ENCODE measurements at regions not wholly inside any gene's neighbourhood (a gene's known extent, or its start where the extent isn't known, plus 50 kb on each side); places are given as distances from the start of the nearest gene placed in this dataset.
A peak's percentile ranks its signal among the peaks of the same experiment; 100 is the strongest.

DNA sequence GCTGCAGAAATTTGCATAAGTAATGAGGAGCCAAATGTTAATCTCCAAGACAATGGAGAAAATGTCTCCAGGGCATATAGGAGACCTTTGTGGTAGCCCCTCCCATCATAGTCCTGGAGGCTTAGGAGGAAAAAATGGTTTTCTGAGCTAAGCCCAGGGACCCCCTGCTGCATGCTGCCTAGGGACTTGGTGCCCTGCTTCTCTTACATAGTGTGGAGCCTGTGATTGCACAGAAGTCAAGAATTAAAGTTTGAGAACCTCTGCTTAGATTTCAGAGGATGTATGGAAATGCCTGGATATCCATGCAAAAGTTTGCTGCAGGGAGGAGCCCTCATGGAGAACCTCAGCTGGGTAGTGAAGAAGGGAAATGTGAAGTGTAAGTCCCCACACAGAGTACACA lies 379.4 kb upstream of the TACR3 start:
- TF ChIP-seq, protein P1, sequence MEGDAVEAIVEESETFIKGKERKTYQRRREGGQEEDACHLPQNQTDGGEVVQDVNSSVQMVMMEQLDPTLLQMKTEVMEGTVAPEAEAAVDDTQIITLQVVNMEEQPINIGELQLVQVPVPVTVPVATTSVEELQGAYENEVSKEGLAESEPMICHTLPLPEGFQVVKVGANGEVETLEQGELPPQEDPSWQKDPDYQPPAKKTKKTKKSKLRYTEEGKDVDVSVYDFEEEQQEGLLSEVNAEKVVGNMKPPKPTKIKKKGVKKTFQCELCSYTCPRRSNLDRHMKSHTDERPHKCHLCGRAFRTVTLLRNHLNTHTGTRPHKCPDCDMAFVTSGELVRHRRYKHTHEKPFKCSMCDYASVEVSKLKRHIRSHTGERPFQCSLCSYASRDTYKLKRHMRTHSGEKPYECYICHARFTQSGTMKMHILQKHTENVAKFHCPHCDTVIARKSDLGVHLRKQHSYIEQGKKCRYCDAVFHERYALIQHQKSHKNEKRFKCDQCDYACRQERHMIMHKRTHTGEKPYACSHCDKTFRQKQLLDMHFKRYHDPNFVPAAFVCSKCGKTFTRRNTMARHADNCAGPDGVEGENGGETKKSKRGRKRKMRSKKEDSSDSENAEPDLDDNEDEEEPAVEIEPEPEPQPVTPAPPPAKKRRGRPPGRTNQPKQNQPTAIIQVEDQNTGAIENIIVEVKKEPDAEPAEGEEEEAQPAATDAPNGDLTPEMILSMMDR (IDR thresholded peaks at IDR 0.05) = no peak
- no peak for ATAC-seq (ENCODE audit: insufficient number of reproducible peaks, low FRiP score, low read depth)
- H3K4me1 ChIP-seq (ENCODE audit: control insufficient read depth in 1 of 2, low read depth in 2 of 2) = no peaks in the 10 kb centered on the region
- no peak overlapping the region for H3K4me3 ChIP-seq
- no peak overlapping the region for H3K27ac ChIP-seq
- no peaks in the 10 kb centered on the region for H3K36me3 ChIP-seq
- H3K27me3 ChIP-seq (replicated peaks; ENCODE audit: insufficient read depth) = no peaks in the 10 kb centered on the region
- no peak for DNase-seq (ENCODE audit: low spot score)
- no peaks in the 10 kb centered on the region for H3K9me3 ChIP-seq

DNA sequence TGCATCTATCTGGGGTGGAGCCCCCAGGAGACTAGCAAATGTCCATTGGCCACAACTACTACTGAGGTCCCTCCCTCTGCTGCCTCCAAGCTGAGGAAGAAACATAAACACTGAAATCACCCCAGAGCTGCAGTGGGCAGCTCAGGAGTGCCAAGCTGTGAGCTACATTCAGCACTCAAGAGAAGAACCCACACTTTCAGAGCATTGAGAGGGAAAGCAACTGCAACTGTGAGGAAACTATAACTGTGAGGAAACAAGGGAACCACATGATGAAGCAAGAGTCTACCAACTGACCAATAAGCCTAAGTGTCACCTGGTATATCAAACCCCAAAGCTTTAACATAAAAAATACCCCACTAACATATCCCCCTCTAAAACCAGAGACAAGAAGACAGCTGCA lies 373.5 kb upstream of the TACR3 start:
- Histone ChIP-seq H3K4me1 (ENCODE audit: control insufficient read depth in 1 of 2, low read depth in 2 of 2) (no peaks in the 10 kb centered on the region), H3K27ac (no peak overlapping the region), H3K9me3 (no peaks in the 10 kb centered on the region), H3K4me3 (no peak overlapping the region), H3K36me3 (no peaks in the 10 kb centered on the region), H3K27me3 (replicated peaks; ENCODE audit: insufficient read depth) (no peaks in the 10 kb centered on the region)
- ATAC-seq (ENCODE audit: insufficient number of reproducible peaks, low FRiP score, low read depth) (no peak), DNase-seq (ENCODE audit: low spot score) (no peak)
- TF ChIP-seq, protein P1 (IDR thresholded peaks at IDR 0.05) = no peak

DNA sequence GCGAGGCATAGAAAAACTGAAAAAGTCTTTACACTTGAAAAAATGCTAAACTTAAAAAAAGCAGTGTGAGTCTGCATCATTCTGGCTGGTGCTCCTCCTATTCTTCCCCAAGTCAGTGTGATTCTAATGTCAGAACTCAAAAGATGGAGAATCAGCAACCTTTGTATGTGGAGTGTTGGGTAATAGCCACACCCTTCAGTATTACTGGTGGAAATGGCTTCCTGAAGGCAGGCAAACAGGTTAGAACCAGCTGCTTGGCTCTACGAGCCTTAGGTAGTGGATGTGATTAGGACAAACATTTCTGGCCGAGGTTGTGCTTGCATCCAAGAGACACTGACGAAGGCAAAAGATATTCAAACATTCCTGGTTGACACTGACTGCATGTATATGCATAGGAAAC lies 353.4 kb upstream of the TACR3 start:
- no peaks in the 10 kb centered on the region for H3K9me3 ChIP-seq
- H3K4me1 ChIP-seq (ENCODE audit: control insufficient read depth in 1 of 2, low read depth in 2 of 2) = no peaks in the 10 kb centered on the region
- no peaks in the 10 kb centered on the region for H3K36me3 ChIP-seq
- ATAC-seq (ENCODE audit: insufficient number of reproducible peaks, low FRiP score, low read depth) (no peak), DNase-seq (ENCODE audit: low spot score) (no peak)
- H3K4me3 ChIP-seq = no peak overlapping the region
- TF ChIP-seq, protein P1 (IDR thresholded peaks at IDR 0.05) = no peak
- H3K27ac ChIP-seq = no peak overlapping the region
- H3K27me3 ChIP-seq (replicated peaks; ENCODE audit: insufficient read depth) = no peaks in the 10 kb centered on the region

DNA sequence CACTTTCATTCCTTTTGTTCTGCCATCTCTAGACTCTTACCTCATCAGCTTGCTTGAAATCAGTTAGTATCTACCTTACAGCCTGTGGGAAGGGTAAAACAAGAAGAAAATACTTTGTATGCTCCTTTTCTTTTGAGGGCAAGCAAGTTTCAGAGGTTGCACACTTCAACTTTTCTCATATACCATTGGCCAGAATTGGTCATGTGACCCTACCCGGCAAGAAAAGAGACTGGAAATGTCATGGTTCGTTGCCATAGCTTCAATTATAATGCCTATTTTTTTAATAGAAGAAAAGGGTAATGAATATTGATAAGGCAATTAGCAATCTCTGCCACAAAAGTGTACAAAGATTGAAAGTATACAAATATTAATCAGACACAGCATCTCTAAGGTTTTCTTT lies 346.7 kb upstream of the TACR3 start:
- Histone ChIP-seq H3K36me3 (no peaks in the 10 kb centered on the region), H3K27ac (no peak overlapping the region), H3K4me1 (ENCODE audit: control insufficient read depth in 1 of 2, low read depth in 2 of 2) (no peaks in the 10 kb centered on the region), H3K9me3 (no peaks in the 10 kb centered on the region), H3K27me3 (replicated peaks; ENCODE audit: insufficient read depth) (no peaks in the 10 kb centered on the region), H3K4me3 (no peak overlapping the region)
- DNase-seq (ENCODE audit: low spot score) = no peak
- ATAC-seq (ENCODE audit: insufficient number of reproducible peaks, low FRiP score, low read depth) = no peak
- TF ChIP-seq, protein P1 (IDR thresholded peaks at IDR 0.05) = no peak

DNA sequence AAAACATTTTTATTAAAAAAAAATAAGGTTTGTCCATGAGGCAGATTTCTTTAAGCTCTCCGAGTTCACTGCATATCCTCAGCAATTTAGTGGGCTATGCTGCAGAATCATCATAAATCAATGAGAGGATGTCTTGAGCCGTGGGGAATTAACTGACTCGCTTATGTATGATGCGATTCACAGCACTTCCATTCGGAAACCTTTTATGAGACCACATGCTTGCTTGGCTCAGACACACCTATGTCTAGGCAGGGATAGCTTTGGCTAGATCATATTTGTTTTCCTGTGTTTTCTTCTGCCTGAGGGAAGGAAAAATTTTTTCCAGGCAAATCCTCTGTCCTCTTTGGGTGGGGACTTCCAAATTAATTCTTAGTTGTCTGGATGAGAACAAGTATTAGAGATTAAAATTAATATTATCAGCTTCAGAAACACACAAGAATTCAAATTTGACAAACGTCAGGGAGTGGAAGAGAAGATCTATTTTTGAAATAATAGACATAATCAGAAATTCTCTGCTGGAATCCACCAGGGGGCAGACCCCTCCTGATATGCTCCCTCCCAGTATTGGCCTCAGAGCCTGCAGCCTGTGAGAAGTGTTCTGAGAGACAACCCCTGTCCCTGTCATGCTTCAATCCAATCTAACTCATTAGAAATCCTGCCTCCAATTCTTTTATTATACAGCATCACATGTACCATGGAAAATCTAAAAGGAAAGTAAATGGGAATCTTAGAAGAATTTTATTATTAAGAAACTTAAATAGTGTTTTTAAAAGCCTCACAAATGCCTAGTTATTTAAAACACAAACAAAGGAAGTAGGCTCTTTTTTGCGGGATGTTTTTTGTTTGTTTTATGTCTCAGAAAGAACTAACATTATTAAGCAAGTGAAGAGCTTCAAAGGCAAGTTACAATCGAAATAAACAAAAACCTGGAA lies 345.1 kb upstream of the TACR3 start:
- Histone ChIP-seq H3K27me3 (replicated peaks; ENCODE audit: insufficient read depth) (no peaks in the 10 kb centered on the region), H3K4me3 (no peak overlapping the region), H3K27ac (no peak overlapping the region), H3K36me3 (no peaks in the 10 kb centered on the region), H3K4me1 (ENCODE audit: control insufficient read depth in 1 of 2, low read depth in 2 of 2) (no peaks in the 10 kb centered on the region), H3K9me3 (no peaks in the 10 kb centered on the region)
- TF ChIP-seq, protein P1 (IDR thresholded peaks at IDR 0.05) = peak; percentile 38
- ATAC-seq (ENCODE audit: insufficient number of reproducible peaks, low FRiP score, low read depth) = no peak
- DNase-seq (ENCODE audit: low spot score) = no peak

Data from thoracic aorta (tissue), 2 donors.